ENCODE measurements at regions not wholly inside any gene's neighbourhood (a gene's known extent, or its start where the extent isn't known, plus 50 kb on each side); places are given as distances from the start of the nearest gene placed in this dataset.

- TF ChIP-seq CTCF (IDR thresholded peaks at IDR 0.05) (no peak), POLR2A (IDR thresholded peaks at IDR 0.05) (no peak)
These were observed 134.3 kb downstream of the OR2K2 start for GRCh38 chr9:111195766-111196165.

Measured in adrenal gland (tissue), 5 donors.